HepG2 (cell line): ENCODE measurements at regions not wholly inside any gene's neighbourhood (a gene's known extent, or its start where the extent isn't known, plus 50 kb on each side); places are given as distances from the start of the nearest gene placed in this dataset.

ENCODE experiments used
- ARNT2 ChIP-seq: sonication (generic); formaldehyde crosslinking; IDR thresholded peaks from 2 replicates; pipeline ENCODE4 v1.8.0; 2022; ENCODE audit warnings: mild to moderate bottlenecking, low read depth, missing genetic modification reagents, moderate library complexity
- ATF1 ChIP-seq: IDR thresholded peaks from 2 replicates; pipeline ENCODE4 v1.6.1; 2016; ENCODE audit warnings: mild to moderate bottlenecking, control low read depth
- ATF2 ChIP-seq: sonication (generic); formaldehyde crosslinking; IDR thresholded peaks from 2 replicates; pipeline ENCODE4 v1.4.0; 2020; ENCODE audit warnings: missing genetic modification reagents
- CBX5 ChIP-seq: sonication (generic); formaldehyde crosslinking; IDR thresholded peaks from 2 replicates; pipeline ENCODE4 v1.4.0; 2020; ENCODE audit warnings: missing genetic modification reagents, borderline replicate concordance
- CREB1 ChIP-seq, 2 experiments: fragments of 450-650 bp in 1 of 2; IDR thresholded peaks; 2 replicates each; pipeline ENCODE4 v1.6.1; 2016 to 2017; ENCODE audit warnings: control low read depth in 1 of 2, mild to moderate bottlenecking in 1 of 2, missing compliant biosample characterization in 1 of 2, missing genetic modification characterization in 1 of 2
- DRAP1 ChIP-seq: IDR thresholded peaks from 2 replicates; pipeline ENCODE4 v1.6.1; 2016; ENCODE audit warnings: missing genetic modification reagents, missing compliant biosample characterization
- FOXK1 ChIP-seq: sonication (generic); formaldehyde crosslinking; IDR thresholded peaks from 2 replicates; pipeline ENCODE4 v1.4.0; 2020; ENCODE audit warnings: low read depth, missing genetic modification reagents, borderline replicate concordance
- FOXO1 ChIP-seq: sonication (generic); formaldehyde crosslinking; IDR thresholded peaks from 2 replicates; pipeline ENCODE4 v1.4.0; 2020; ENCODE audit warnings: missing genetic modification reagents
- FOXO4 ChIP-seq: sonication (generic); formaldehyde crosslinking; conservative IDR thresholded peaks from 2 replicates; pipeline ENCODE4 v1.8.1; 2023; ENCODE audit warnings: missing genetic modification reagents
- GATA4 ChIP-seq: sonication (generic); IDR thresholded peaks from 2 replicates; pipeline ENCODE4 v1.6.1; 2016; ENCODE audit warnings: antibody characterized with exemption, low read depth, borderline replicate concordance
- KLF11 ChIP-seq: IDR thresholded peaks from 2 replicates; pipeline ENCODE4 v1.6.1; 2016; ENCODE audit warnings: missing compliant biosample characterization
- MED13 ChIP-seq: sonication (generic); formaldehyde crosslinking; IDR thresholded peaks from 2 replicates; pipeline ENCODE4 v1.5.0; 2020; ENCODE audit warnings: missing genetic modification reagents
- NFRKB ChIP-seq: fragments of 450-650 bp; IDR thresholded peaks from 2 replicates; pipeline ENCODE4 v1.6.1; 2017
- RFXAP ChIP-seq: sonication (generic); formaldehyde crosslinking; IDR thresholded peaks from 2 replicates; pipeline ENCODE4 v1.4.0; 2020; ENCODE audit warnings: missing genetic modification reagents, borderline replicate concordance
- SOX6 ChIP-seq, 2 experiments: fragments of 450-650 bp in 1 of 2; sonication (generic) in 1 of 2; formaldehyde crosslinking in 1 of 2; IDR thresholded peaks; 2 replicates each; pipeline versions ENCODE4 v1.4.0 to v1.6.1; 2017 to 2020; ENCODE audit warnings: antibody characterized with exemption in 1 of 2, mild to moderate bottlenecking in 1 of 2, missing genetic modification reagents in 1 of 2
- TFE3 ChIP-seq: IDR thresholded peaks from 2 replicates; pipeline ENCODE4 v1.6.1; 2016
- ZBTB14 ChIP-seq: sonication (generic); formaldehyde crosslinking; IDR thresholded peaks from 2 replicates; pipeline ENCODE4 v1.4.0; 2020; ENCODE audit warnings: missing genetic modification reagents
- ZNF225 ChIP-seq: sonication (generic); formaldehyde crosslinking; IDR thresholded peaks from 2 replicates; pipeline ENCODE4 v1.4.0; 2020; ENCODE audit warnings: mild to moderate bottlenecking, missing genetic modification reagents
- ZNF383 ChIP-seq: sonication (generic); formaldehyde crosslinking; IDR thresholded peaks from 2 replicates; pipeline ENCODE4 v1.4.0; 2020; ENCODE audit warnings: missing genetic modification reagents, mild to moderate bottlenecking, borderline replicate concordance
- ZNF430 ChIP-seq: sonication (generic); formaldehyde crosslinking; IDR thresholded peaks from 2 replicates; pipeline ENCODE4 v1.9.0; 2021; ENCODE audit warnings: mild to moderate bottlenecking, missing genetic modification reagents
- ZNF574 ChIP-seq: sonication (generic); formaldehyde crosslinking; IDR thresholded peaks from 2 replicates; pipeline ENCODE4 v1.4.0; 2020; ENCODE audit warnings: missing genetic modification reagents
- ZNF589 ChIP-seq: sonication (generic); formaldehyde crosslinking; conservative IDR thresholded peaks from 2 replicates; pipeline ENCODE4 v1.8.0; 2022; ENCODE audit warnings: mild to moderate bottlenecking, moderate library complexity, missing genetic modification reagents

GRCh38 chr7:138316421-138317043 lies 143.5 kb upstream of the TRIM24 start (continued):
- TF ChIP-seq ZNF574 (CRISPR knock-in tag) = no peak
- TF ChIP-seq SOX6 (IDR thresholded peaks at IDR 0.05) = no peak
- peak; percentile 98 for TF ChIP-seq SOX6 (CRISPR knock-in tag; IDR thresholded peaks at IDR 0.05)
- peak; percentile 99 for TF ChIP-seq ATF2 (CRISPR knock-in tag)
- TF ChIP-seq ARNT2 = 0 out of 2 replicates have a peak, but pooled peaks have one; percentile 65
- TF ChIP-seq FOXO4 = no peak
- peak; percentile 97; the same call in 1 of the 2 replicates for TF ChIP-seq RFXAP (CRISPR knock-in tag)
- TF ChIP-seq KLF11 (CRISPR knock-in tag) = no peak
- peak; percentile 90; the same call in 1 of the 2 replicates for TF ChIP-seq GATA4
- TF ChIP-seq ZNF383 (CRISPR knock-in tag) = no peak
- TF ChIP-seq FOXO1 (CRISPR knock-in tag) = peak; percentile 12; the same call in 1 of the 2 replicates
- no peak for TF ChIP-seq NFRKB
- no peak for TF ChIP-seq CREB1 (IDR thresholded peaks at IDR 0.05)
- TF ChIP-seq CREB1 (CRISPR knock-in tag; IDR thresholded peaks at IDR 0.05) = peak; percentile 82
- TF ChIP-seq CBX5 (CRISPR knock-in tag) = no peak
- no peak for TF ChIP-seq ZBTB14
- no peak for TF ChIP-seq ZNF225 (CRISPR knock-in tag)
- TF ChIP-seq ATF1 (CRISPR knock-in tag) = peak; percentile 72; the same call in 1 of the 2 replicates
- peak; percentile 100 for TF ChIP-seq TFE3 (CRISPR knock-in tag)
- peak; percentile 99 for TF ChIP-seq DRAP1
- peak; percentile 94 for TF ChIP-seq MED13 (CRISPR knock-in tag)
- no peak for TF ChIP-seq ZNF589 (CRISPR knock-in tag)
- TF ChIP-seq ZNF430 (CRISPR knock-in tag) = 0 out of 2 replicates have a peak, but pooled peaks have one; percentile 31
- TF ChIP-seq FOXK1 = peak; percentile 52
